Glutamatergic neuron (in vitro differentiated cells): ENCODE measurements at regions not wholly inside any gene's neighbourhood (a gene's known extent, or its start where the extent isn't known, plus 50 kb on each side); places are given as distances from the start of the nearest gene placed in this dataset.

Experiments
- DNase-seq: peaks from one replicate; pipeline ENCODE4 v3.0.0; 2022
- H3K27ac Mint-ChIP-seq: one replicate; pipeline ENCODE4 v1.8.0; 2020; ENCODE audit warnings: mild to moderate bottlenecking, mixed read lengths, inconsistent platforms; ENCODE audit not compliant: unreplicated experiment
- H3K27me3 Mint-ChIP-seq: one replicate; pipeline ENCODE4 v1.8.0; 2020; ENCODE audit warnings: mild to moderate bottlenecking, moderate library complexity, mixed read lengths, inconsistent platforms; ENCODE audit not compliant: unreplicated experiment
- H3K36me3 Mint-ChIP-seq: one replicate; pipeline ENCODE4 v1.8.0; 2020; ENCODE audit warnings: mild to moderate bottlenecking, mixed read lengths, inconsistent platforms; ENCODE audit not compliant: unreplicated experiment
- H3K4me1 Mint-ChIP-seq: one replicate; pipeline ENCODE4 v1.8.0; 2020; ENCODE audit warnings: mild to moderate bottlenecking, low read depth, mixed read lengths, inconsistent platforms; ENCODE audit not compliant: unreplicated experiment
- H3K4me3 Mint-ChIP-seq: one replicate; pipeline ENCODE4 v1.8.0; 2020; ENCODE audit warnings: mild to moderate bottlenecking, mixed read lengths, inconsistent platforms; ENCODE audit not compliant: unreplicated experiment
- H3K9me3 Mint-ChIP-seq: one replicate; pipeline ENCODE4 v1.8.0; 2020; ENCODE audit warnings: mild to moderate bottlenecking, moderate library complexity, mixed read lengths, inconsistent platforms; ENCODE audit not compliant: unreplicated experiment
- CTCF ChIP-seq: fragments of 200-600 bp; sonication (generic); IDR thresholded peaks from one replicate; pipeline ENCODE4 v1.5.0; 2021; ENCODE audit not compliant: partially characterized antibody, unreplicated experiment

GRCh38 chr3:46130631-46131310 lies 77.3 kb downstream of the CCR1 start:
- DNase-seq: no peak
- H3K4me3 Mint-ChIP-seq: no peak overlapping the region
- TF ChIP-seq CTCF: no peak
- no peaks in the 10 kb centered on the region for H3K4me1 Mint-ChIP-seq
- no peaks in the 10 kb centered on the region for H3K9me3 Mint-ChIP-seq
- no peaks in the 10 kb centered on the region for H3K36me3 Mint-ChIP-seq
- no peak overlapping the region for H3K27ac Mint-ChIP-seq
- H3K27me3 Mint-ChIP-seq: no peaks in the 10 kb centered on the region

- no peaks in the 10 kb centered on the region for H3K9me3 Mint-ChIP-seq
- no peak for DNase-seq
- H3K4me1 Mint-ChIP-seq: no peaks in the 10 kb centered on the region
- no peak for TF ChIP-seq CTCF
- no peaks in the 10 kb centered on the region for H3K36me3 Mint-ChIP-seq
- no peaks in the 10 kb centered on the region for H3K27me3 Mint-ChIP-seq
- H3K4me3 Mint-ChIP-seq: no peak overlapping the region
- no peak overlapping the region for H3K27ac Mint-ChIP-seq
Observed at GRCh38 chr3:46129588-46130272, 78.4 kb downstream of the CCR1 start.

- Mint-ChIP-seq H3K36me3 (no peaks in the 10 kb centered on the region), H3K27me3 (no peaks in the 10 kb centered on the region), H3K4me3 (no peak overlapping the region), H3K4me1 (no peaks in the 10 kb centered on the region), H3K27ac (no peak overlapping the region), H3K9me3 (no peaks in the 10 kb centered on the region)
- DNase-seq: no peak
- TF ChIP-seq CTCF: no peak
Observed at GRCh38 chr3:46127503-46127902, 80.6 kb downstream of the CCR1 start.

GRCh38 chr3:46124216-46125177 lies 83.6 kb downstream of the CCR1 start:
- no peak overlapping the region for H3K4me3 Mint-ChIP-seq
- H3K36me3 Mint-ChIP-seq: no peaks in the 10 kb centered on the region
- DNase-seq: no peak
- H3K27ac Mint-ChIP-seq: no peak overlapping the region
- H3K4me1 Mint-ChIP-seq: no peaks in the 10 kb centered on the region
- TF ChIP-seq CTCF: no peak
- no peaks in the 10 kb centered on the region for H3K27me3 Mint-ChIP-seq
- H3K9me3 Mint-ChIP-seq: peaks cover 3% of the 10 kb centered on the region

GRCh38 chr3:46123646-46124045 lies 84.5 kb downstream of the CCR1 start:
- Mint-ChIP-seq H3K27ac (no peak overlapping the region), H3K36me3 (no peaks in the 10 kb centered on the region), H3K4me1 (no peaks in the 10 kb centered on the region), H3K4me3 (no peak overlapping the region), H3K27me3 (no peaks in the 10 kb centered on the region), H3K9me3 (peaks cover 3% of the 10 kb centered on the region)
- TF ChIP-seq CTCF: no peak
- DNase-seq: no peak
